ENCODE measurements at regions not wholly inside any gene's neighbourhood (a gene's known extent, or its start where the extent isn't known, plus 50 kb on each side); places are given as distances from the start of the nearest gene placed in this dataset.
"Not testable (repeated sequence)": the region's sequence is repeated elsewhere in the genome, so short reads cannot be mapped to it uniquely, and the experiment has no call there.

DNA sequence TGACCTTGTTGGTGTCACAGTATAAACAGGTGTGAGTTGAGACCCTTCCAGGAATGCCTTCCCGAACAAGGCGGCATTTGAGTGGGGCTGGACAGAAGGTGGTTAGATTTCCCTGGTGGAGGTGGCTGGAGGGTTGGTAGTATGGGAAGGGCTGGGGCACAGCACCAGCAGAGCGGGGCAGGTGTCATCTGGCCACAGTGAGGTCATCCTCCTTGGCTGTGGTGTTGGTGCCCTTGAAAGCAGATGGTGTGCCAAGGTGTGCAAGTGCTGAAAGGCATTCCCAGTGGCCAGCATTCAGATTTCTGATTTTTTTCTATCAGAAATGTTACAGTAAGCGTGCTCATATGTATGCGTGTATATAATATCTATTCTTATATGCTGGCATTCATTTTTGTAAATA, 126.6 kb downstream of the LAT start:
- Histone ChIP-seq H3K9ac (ENCODE audit: insufficient read length) (no peak overlapping the region), H3K9me3 (ENCODE audit: low read depth, low read length) (no peaks in the 10 kb centered on the region), H3K36me3 (ENCODE audit: insufficient read depth, low read length) (no peaks in the 10 kb centered on the region), H3K27ac (no peak overlapping the region), H3K4me3 (no peak overlapping the region)
- no peak for DNase-seq (ENCODE audit: low read depth, low spot score)
- TF ChIP-seq POLR2AphosphoS5 (IDR thresholded peaks at IDR 0.05; ENCODE audit: borderline replicate concordance, low read depth, low read length) (no peak), EZH2 (IDR thresholded peaks at IDR 0.05) (no peak), FOXP2 (optimal IDR thresholded peaks at IDR 0.05; ENCODE audit: control extremely low read depth, extremely low read length, insufficient read depth) (no peak)

DNA sequence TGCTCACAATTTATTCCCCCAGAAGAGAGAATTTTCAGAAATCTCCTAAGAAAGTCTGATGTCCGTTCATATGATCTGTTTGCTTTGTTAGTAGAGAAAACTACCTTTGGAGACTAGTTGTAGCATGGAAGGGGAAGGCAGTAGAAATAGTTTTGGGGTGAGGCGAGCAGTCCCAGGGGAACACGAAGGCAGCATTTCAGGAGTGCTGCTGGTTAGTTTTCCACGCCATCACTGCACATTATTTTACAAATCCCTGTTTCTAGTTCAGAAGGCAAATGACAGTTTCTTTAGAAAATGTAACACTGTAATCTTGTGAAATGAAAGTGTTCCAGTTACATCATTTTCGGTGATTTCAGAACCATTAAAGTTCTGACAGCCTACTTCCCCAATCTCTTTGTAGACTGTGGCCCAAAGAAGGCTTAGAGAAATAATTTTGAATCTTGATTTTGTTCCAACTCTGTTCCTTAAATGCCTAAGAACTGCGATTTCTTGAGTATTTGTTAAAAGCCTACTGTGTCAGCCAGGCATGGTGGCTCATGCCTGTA, 123.8 kb downstream of the LAT start:
- not testable (repeated sequence) for H3K9ac ChIP-seq (ENCODE audit: insufficient read length); H3K9me3 ChIP-seq (ENCODE audit: low read depth, low read length); DNase-seq (ENCODE audit: low read depth, low spot score); H3K4me3 ChIP-seq; H3K36me3 ChIP-seq (ENCODE audit: insufficient read depth, low read length); H3K27ac ChIP-seq

GRCh38 chr16:29107299-29107698, 122.4 kb downstream of the LAT start:
- TF ChIP-seq FOXP2 (optimal IDR thresholded peaks at IDR 0.05; ENCODE audit: control extremely low read depth, extremely low read length, insufficient read depth): no peak
- no peak for TF ChIP-seq POLR2AphosphoS5 (IDR thresholded peaks at IDR 0.05; ENCODE audit: borderline replicate concordance, low read depth, low read length)
- TF ChIP-seq EZH2 (IDR thresholded peaks at IDR 0.05): no peak
- no peaks in the 10 kb centered on the region for H3K9me3 ChIP-seq (ENCODE audit: low read depth, low read length)
- H3K27ac ChIP-seq: no peak overlapping the region
- no peak overlapping the region for H3K4me3 ChIP-seq
- H3K36me3 ChIP-seq (ENCODE audit: insufficient read depth, low read length): no peaks in the 10 kb centered on the region
- no peak for DNase-seq (ENCODE audit: low read depth, low spot score)
- H3K9ac ChIP-seq (ENCODE audit: insufficient read length): no peak overlapping the region

DNA sequence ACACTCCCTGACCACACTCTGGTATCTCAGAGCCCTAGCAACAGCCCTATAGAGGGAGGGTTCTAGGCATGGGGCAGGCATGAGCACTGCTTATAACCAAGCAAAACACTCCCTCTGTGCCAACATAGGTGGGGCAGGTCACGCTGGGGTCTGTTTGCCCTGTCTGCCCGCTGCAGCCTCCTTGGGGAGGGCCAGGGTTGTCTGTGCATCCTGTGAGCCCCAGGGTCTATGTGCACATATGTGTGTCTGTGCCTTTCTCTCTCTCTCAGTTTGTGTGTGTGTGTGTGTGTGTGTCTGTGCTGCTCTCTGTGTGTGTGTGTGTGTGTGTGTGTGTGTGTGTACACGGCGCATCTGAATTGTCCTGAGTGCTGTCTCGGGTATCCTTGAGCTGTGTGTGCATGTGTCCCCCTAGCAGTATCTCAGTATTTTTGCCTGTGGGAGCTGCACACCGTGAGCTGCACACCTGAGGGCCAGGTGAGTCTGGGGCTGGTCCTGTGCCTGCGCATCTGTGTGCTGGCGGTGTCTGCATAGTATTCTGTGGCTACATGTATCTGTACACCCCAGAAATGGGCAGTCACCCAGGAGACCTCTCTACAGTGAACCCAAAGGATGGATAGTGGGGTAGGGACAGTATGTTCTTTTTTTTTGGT, 121.5 kb downstream of the LAT start:
- not testable (repeated sequence) for H3K36me3 ChIP-seq (ENCODE audit: insufficient read depth, low read length); H3K9me3 ChIP-seq (ENCODE audit: low read depth, low read length); DNase-seq (ENCODE audit: low read depth, low spot score); H3K9ac ChIP-seq (ENCODE audit: insufficient read length); H3K27ac ChIP-seq; H3K4me3 ChIP-seq

DNA sequence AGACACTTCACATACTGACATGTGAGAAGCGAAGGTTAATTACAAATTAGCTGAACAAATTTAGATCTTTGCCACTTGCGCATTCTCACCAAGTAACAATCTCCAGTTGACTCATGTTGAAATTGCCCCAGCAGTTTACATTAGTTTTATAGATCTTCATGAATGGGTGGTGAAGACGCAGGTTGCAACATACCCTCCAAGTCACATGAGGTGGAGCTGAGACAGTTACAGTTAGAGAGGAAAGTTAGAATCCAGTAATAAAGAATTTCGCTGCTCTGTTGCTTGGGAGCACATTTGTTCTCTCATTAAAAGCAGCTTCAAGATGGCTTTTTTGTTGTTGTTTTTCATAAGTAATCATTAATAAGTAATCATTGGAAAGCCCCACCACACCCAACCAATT, 119.7 kb downstream of the LAT start:
- not testable (repeated sequence) for H3K36me3 ChIP-seq (ENCODE audit: insufficient read depth, low read length); H3K4me3 ChIP-seq; H3K27ac ChIP-seq; H3K9me3 ChIP-seq (ENCODE audit: low read depth, low read length); H3K9ac ChIP-seq (ENCODE audit: insufficient read length); DNase-seq (ENCODE audit: low read depth, low spot score)

DNA sequence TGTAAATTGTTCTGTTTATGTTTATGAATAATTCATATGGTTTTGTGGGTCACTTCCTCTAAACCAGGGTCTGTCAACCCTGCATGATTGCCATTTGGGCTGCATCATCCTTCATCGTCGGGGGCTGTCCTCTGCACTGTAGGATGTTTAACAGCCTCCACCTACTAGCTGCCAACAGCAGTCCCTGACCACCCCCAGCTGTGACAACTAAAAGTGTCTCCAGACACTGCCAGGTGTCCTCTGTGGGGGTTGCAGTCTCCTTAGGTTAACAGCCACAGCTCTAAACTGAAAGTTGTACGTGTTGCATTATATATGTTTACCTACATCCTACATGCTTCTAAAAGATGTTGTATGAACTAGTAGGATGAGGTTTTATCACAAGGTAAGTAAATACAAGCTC, 113.1 kb downstream of the LAT start:
- not testable (repeated sequence) for H3K4me3 ChIP-seq; H3K9me3 ChIP-seq (ENCODE audit: low read depth, low read length); H3K27ac ChIP-seq; DNase-seq (ENCODE audit: low read depth, low spot score); H3K36me3 ChIP-seq (ENCODE audit: insufficient read depth, low read length); H3K9ac ChIP-seq (ENCODE audit: insufficient read length)

DNA sequence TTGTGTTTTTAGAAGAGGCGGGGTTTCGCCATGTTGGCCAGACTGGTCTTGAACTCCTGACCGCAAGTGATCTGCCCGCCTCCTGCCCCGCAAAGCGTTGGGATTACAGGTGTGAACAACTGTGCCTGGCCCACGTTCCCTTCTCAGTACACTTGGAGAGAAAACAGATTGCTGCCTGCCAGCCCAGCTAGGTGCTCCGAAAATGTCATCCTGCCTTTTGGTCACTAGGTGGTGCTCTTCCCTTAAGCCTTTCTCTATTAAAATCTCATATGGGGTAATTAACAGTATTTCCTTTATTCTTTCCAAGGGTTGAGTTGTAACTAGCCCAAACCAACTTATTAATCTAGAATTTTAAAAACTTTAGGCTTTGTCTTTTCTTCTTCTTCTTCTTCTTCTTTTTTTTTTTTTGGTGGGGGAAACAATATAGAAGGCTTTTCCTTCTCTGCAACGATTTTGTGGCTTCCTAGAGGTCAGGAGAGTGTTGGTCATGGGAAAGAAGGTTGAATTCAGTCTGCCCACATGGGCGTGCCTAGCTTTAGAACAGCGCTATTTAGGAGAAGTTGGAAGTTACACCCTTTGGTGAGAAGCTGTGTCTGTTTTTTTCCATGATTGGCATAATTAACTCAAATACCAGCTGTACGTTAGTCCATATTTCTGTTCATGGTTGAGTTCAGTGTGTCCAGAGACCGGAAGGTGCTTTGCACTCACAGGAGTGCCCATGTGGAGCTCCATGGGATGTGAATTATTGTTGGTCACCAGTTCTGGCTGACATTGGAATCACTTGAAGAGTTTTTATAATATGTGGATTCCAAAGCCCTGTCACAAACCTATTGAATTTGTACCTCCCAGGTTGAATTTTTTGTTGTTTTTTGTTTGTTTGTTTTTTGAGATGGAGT, 110.1 kb downstream of the LAT start:
- not testable (repeated sequence) for H3K9me3 ChIP-seq (ENCODE audit: low read depth, low read length); H3K4me3 ChIP-seq; H3K9ac ChIP-seq (ENCODE audit: insufficient read length); DNase-seq (ENCODE audit: low read depth, low spot score); H3K27ac ChIP-seq; H3K36me3 ChIP-seq (ENCODE audit: insufficient read depth, low read length)

DNA sequence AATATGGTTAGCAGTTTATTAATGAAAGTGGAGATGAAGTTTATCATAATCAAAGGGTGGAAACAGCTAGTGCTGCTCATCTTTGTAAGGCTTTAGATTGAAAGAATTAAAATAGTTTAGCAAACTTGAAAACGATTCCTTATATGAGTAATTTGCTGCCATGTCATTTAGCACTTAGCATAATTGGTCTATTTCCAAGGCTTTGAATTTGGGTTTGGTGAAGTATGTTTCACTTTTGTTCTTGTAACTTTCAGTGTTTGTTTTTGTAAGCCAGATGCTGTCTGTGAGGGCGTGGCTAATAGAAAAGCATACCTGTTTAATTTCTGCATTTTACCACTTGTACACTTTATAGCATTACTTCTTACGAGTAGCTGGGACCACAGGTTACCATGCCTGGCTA, 109.5 kb downstream of the LAT start:
- H3K9ac ChIP-seq (ENCODE audit: insufficient read length); H3K9me3 ChIP-seq (ENCODE audit: low read depth, low read length); H3K36me3 ChIP-seq (ENCODE audit: insufficient read depth, low read length); H3K4me3 ChIP-seq; DNase-seq (ENCODE audit: low read depth, low spot score); H3K27ac ChIP-seq: not testable (repeated sequence)

- H3K27ac ChIP-seq; H3K9ac ChIP-seq (ENCODE audit: insufficient read length); H3K9me3 ChIP-seq (ENCODE audit: low read depth, low read length); DNase-seq (ENCODE audit: low read depth, low spot score); H3K36me3 ChIP-seq (ENCODE audit: insufficient read depth, low read length); H3K4me3 ChIP-seq: not testable (repeated sequence)
Observed at GRCh38 chr16:29089679-29090078, 104.8 kb downstream of the LAT start.

DNA sequence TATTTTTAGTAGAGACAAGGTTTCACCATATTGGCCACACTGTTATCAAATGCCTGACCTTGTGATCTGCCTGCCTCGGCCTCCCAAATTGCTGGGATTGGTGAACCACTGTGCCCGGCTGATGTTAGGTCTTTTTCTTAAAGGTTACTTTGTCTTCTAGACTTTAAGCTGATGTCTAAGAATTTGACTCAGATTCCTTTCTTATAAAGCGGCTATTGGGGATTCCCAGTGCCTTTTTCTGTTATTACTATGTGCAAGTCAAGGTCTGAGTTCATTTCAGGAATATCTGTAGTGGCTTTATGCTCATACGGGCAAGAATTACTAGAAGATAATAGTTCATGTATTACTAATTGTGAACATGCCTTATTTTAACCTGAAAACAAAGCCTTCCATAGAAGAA, 102.8 kb downstream of the LAT start:
- not testable (repeated sequence) for DNase-seq (ENCODE audit: low read depth, low spot score); H3K36me3 ChIP-seq (ENCODE audit: insufficient read depth, low read length); H3K9me3 ChIP-seq (ENCODE audit: low read depth, low read length); H3K4me3 ChIP-seq; H3K27ac ChIP-seq; H3K9ac ChIP-seq (ENCODE audit: insufficient read length)

- H3K9me3 ChIP-seq (ENCODE audit: low read depth, low read length); H3K9ac ChIP-seq (ENCODE audit: insufficient read length); DNase-seq (ENCODE audit: low read depth, low spot score); H3K27ac ChIP-seq; H3K36me3 ChIP-seq (ENCODE audit: insufficient read depth, low read length): not testable (repeated sequence)
- H3K4me3 ChIP-seq: peak overlapping the region; percentile 33; the same call in 1 of the 2 replicates
Observed at GRCh38 chr16:29081829-29082639, 97.2 kb downstream of the LAT start.

DNA sequence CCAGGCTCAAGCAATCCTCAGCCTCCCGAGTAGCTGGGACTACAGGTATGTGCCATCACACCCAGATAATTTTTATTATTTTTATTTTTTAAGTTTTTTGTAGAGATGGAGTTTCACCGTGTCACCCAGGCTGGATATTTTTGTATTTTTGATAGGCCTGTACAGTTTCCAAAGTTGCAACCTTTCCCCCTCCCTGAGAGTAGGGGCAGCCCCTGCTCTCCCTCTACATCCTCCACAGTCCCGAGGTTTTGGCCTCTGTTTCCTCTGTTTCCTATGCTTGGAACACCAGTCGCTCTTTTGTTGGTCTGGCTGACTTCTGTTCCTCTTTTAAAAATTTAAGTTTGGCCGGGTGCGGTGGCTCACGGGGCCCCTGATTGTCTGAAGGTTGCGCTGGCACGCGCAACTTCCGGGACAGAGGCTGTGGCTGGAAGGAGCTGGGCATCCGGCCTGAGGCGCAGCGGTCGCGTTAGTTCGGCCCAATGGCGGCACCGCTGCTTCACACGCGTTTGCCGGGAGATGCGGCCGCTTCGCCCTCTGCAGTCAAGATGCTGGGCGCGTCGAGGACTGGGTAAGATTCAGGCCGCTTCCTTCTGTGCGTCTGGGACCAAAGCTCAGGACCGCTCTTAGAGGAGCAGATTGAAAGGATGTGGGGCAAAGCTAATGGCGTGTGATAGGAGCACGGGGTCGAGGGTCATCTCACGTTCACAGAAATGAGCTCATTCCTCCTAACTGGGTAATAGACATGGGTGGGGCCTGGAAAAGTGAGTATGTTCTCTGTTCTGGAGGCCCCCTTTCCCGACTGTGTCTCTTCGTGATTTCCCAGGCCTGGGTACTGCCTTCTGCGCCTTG, 89.9 kb downstream of the LAT start:
- not testable (repeated sequence) for H3K36me3 ChIP-seq (ENCODE audit: insufficient read depth, low read length); H3K9me3 ChIP-seq (ENCODE audit: low read depth, low read length); DNase-seq (ENCODE audit: low read depth, low spot score); H3K4me3 ChIP-seq; H3K27ac ChIP-seq; H3K9ac ChIP-seq (ENCODE audit: insufficient read length)
